Stomach (tissue), 8 donors: ENCODE measurements at regions not wholly inside any gene's neighbourhood (a gene's known extent, or its start where the extent isn't known, plus 50 kb on each side); places are given as distances from the start of the nearest gene placed in this dataset.

Experiments
- DNase-seq, 2 donors: peaks; one replicate each; pipeline versions ENCODE4 v3.0.0 to v3.0.0-alpha.2; 2013 to 2019
- H3K27ac ChIP-seq, 5 donors: fragments of 200-600 bp in 4 of 5; sonication (generic) in 4 of 5; one replicate each; pipeline ENCODE4 v1.5.1; 2013 to 2019; ENCODE audit warnings: mild to moderate bottlenecking in 1 of 5, moderate library complexity in 1 of 5
- H3K27me3 ChIP-seq, 3 donors: fragments of 200-600 bp; sonication (generic); one replicate each; pipeline ENCODE4 v1.5.1; 2017 to 2019; ENCODE audit warnings: mixed run types in 1 of 3
- H3K36me3 ChIP-seq, 4 donors: fragments of 200-600 bp; sonication (generic); 1 replicate in 3 of 4; 2 replicates in 1 of 4; pipeline ENCODE4 v1.5.1; 2016 to 2019
- H3K4me1 ChIP-seq, 4 donors: fragments of 200-600 bp; sonication (generic); one replicate each; pipeline ENCODE4 v1.5.1; 2016 to 2019
- H3K4me3 ChIP-seq, 4 donors: fragments of 200-600 bp; sonication (generic) in 3 of 4; one replicate each; pipeline ENCODE4 v1.5.1; 2016 to 2019; ENCODE audit warnings: mild to moderate bottlenecking in 1 of 4
- H3K9me3 ChIP-seq, 4 donors: fragments of 200-600 bp; sonication (generic); one replicate each; pipeline ENCODE4 v1.5.1; 2016 to 2019
- EP300 ChIP-seq: sonication (generic); formaldehyde crosslinking; IDR thresholded peaks from one replicate; pipeline ENCODE4 v1.6.1; 2017; ENCODE audit warnings: antibody characterized with exemption
- POLR2A ChIP-seq, 4 donors: fragments of 450-650 bp; IDR thresholded peaks; one replicate each; pipeline ENCODE4 v1.6.1; 2016; ENCODE audit warnings: antibody characterized with exemption in 4 of 4, control low read depth in 2 of 4, mild to moderate bottlenecking in 1 of 4, moderate library complexity in 1 of 4
- POLR2AphosphoS5 ChIP-seq, 3 donors: sonication (generic); formaldehyde crosslinking; IDR thresholded peaks; one replicate each; pipeline ENCODE4 v1.6.1; 2016; ENCODE audit warnings: antibody characterized with exemption in 3 of 3
- WGBS, 5 donors: extraction: QIAGEN DNeasy Blood & Tissue Kit in 3 of 5; methylation state at CpG; one replicate each; pipeline versions ENCODE4 v1.1.5 to v1.1.7; 2013 to 2018; 5-methylcytosine and 5-hydroxymethylcytosine counted together
- intact Hi-C: fragments of 100-400 bp; cut with DNase I; formaldehyde crosslinking; loops from one replicate; pipeline ENCODE4 v1.15.1; 2023; ENCODE audit warnings: low total_unique reads
- TF ChIP-seq, protein P1 (sequence below), 7 experiments: fragments of 450-650 bp in 4 of 7; fragments of 200-600 bp in 3 of 7; sonication (generic) in 3 of 7; IDR thresholded peaks; one replicate each; pipeline ENCODE4 v1.5.1; 2016 to 2019; ENCODE audit warnings: antibody characterized with exemption in 7 of 7, control low read depth in 2 of 7, mild to moderate bottlenecking in 1 of 7
- donor health status: healthy with polysubstance abuse.
- donor health status: Bipolar disorder and iron deficiency.
- donor health status: healthy.

DNA sequence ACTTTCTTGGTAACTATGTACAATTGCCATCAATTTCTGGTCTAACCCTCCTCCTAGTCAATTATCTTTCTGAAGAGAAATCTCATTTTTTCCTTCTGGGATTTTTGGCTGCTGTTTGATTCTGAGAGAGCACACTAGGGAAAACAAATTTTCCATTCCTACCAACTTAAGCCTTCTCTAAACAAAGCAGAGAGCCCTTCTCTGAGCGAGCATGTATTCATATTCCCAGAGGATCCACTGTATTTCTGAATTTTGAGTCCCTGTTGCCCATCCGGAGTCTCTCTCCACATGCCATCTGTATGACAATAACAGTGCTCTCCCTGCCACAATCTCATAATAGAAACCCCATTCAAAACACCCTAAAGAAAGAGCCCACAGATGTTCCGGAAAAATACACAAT lies 78.5 kb downstream of the MAIP1 start:
- intact Hi-C loops, result no loop called here
- no peaks in the 10 kb centered on the region for H3K36me3 ChIP-seq
- no peak for DNase-seq
- H3K27me3 ChIP-seq, result no peaks in the 10 kb centered on the region
- 56 to 70% (median 65%) methylated on average over 3 of the region's 3 CpGs for WGBS, 5 donors
- H3K4me3 ChIP-seq, result no peak overlapping the region
- no peak overlapping the region for H3K27ac ChIP-seq
- H3K9me3 ChIP-seq, result no peaks in the 10 kb centered on the region
- no peaks in the 10 kb centered on the region for H3K4me1 ChIP-seq
- TF ChIP-seq EP300, result no peak
- TF ChIP-seq, protein P1, sequence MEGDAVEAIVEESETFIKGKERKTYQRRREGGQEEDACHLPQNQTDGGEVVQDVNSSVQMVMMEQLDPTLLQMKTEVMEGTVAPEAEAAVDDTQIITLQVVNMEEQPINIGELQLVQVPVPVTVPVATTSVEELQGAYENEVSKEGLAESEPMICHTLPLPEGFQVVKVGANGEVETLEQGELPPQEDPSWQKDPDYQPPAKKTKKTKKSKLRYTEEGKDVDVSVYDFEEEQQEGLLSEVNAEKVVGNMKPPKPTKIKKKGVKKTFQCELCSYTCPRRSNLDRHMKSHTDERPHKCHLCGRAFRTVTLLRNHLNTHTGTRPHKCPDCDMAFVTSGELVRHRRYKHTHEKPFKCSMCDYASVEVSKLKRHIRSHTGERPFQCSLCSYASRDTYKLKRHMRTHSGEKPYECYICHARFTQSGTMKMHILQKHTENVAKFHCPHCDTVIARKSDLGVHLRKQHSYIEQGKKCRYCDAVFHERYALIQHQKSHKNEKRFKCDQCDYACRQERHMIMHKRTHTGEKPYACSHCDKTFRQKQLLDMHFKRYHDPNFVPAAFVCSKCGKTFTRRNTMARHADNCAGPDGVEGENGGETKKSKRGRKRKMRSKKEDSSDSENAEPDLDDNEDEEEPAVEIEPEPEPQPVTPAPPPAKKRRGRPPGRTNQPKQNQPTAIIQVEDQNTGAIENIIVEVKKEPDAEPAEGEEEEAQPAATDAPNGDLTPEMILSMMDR (IDR thresholded peaks at IDR 0.05), result no peak
- TF ChIP-seq POLR2AphosphoS5 (IDR thresholded peaks at IDR 0.05), result no peak
- TF ChIP-seq POLR2A (IDR thresholded peaks at IDR 0.05), result no peak

DNA sequence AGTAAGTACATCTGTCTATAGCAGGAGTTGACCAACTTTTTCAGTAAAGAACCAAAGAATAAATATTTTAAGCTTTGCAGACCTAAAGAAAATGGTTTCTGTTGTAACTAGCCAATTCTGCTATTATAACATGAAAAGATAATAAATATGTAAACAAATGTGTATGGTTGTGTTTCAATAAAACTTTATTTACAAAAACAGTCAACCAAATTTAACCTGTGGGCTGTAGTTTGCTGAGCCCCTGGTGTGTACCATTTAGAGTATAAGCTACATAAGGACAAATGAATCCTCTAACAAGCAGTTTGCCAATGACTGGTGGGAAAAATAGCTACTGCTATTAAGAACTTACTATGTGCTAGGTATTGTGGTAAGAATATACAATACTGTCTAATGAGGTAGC lies 79.4 kb downstream of the MAIP1 start:
- H3K9me3 ChIP-seq, result no peaks in the 10 kb centered on the region
- H3K27ac ChIP-seq, result no peak overlapping the region
- no peak overlapping the region for H3K4me3 ChIP-seq
- TF ChIP-seq, protein P1 (IDR thresholded peaks at IDR 0.05), result no peak
- no peak for TF ChIP-seq EP300
- TF ChIP-seq POLR2AphosphoS5 (IDR thresholded peaks at IDR 0.05), result no peak
- TF ChIP-seq POLR2A (IDR thresholded peaks at IDR 0.05), result no peak
- no peak for DNase-seq
- intact Hi-C loops, result no loop called here
- no peaks in the 10 kb centered on the region for H3K27me3 ChIP-seq
- H3K4me1 ChIP-seq, result no peaks in the 10 kb centered on the region
- H3K36me3 ChIP-seq, result no peaks in the 10 kb centered on the region

DNA sequence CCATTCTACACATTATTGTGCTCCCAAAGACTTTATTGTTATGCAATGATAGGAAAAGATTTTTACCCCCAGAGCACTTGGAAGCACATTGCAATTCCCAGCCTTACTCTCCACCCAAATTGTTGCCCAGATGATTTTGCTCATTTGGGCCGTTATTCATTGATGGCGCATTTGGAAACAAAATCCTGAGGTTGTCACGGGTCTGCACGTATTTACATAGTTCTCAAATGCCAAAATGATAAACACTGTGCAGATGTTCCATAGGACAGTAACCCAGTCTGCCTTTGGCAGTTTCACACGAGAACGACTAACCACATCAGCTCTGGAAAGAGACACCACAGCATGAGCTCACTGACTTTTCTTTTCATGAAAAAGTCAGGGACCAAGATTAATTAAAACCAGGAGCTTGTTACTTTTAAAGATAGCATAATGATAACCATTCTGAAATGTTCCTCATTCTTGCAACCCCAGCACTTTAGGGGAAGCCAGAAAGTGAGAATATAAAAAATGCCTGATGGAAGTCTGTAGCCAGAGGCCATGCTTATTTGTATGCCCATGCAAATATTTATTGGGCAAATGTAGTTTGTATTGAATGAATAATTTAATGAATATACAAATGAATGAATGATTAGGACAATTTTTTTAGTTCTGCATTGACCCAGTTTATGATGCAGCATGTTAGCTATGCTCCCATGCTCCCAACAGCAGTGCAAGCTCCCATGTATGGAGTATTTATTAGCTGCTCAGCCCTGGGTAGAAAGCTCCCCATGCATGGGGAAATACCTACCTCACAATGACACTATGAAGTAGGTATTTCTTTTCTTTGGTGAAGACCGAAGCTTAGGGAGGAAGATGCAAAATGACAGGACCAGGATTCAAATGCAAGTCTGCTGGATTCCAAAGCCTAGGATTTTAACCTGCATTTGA lies 84.6 kb downstream of the MAIP1 start:
- peak in 1 of 2 donors; percentile 78 for DNase-seq
- intact Hi-C loops, result no loop called here
- 57 to 71% (median 66%) methylated on average over 7 of the region's 7 CpGs for WGBS, 5 donors
- Histone ChIP-seq H3K4me1 (no peaks in the 10 kb centered on the region), H3K36me3 (no peaks in the 10 kb centered on the region), H3K27me3 (no peaks in the 10 kb centered on the region), H3K4me3 (no peak overlapping the region), H3K27ac (no peak overlapping the region), H3K9me3 (peaks cover 0 to 7% (median 5%) of the 10 kb centered on the region in 4 donors)
- TF ChIP-seq POLR2AphosphoS5 (IDR thresholded peaks at IDR 0.05) (no peak), EP300 (no peak), POLR2A (IDR thresholded peaks at IDR 0.05) (no peak)
- TF ChIP-seq, protein P1 (IDR thresholded peaks at IDR 0.05), result no peak

DNA sequence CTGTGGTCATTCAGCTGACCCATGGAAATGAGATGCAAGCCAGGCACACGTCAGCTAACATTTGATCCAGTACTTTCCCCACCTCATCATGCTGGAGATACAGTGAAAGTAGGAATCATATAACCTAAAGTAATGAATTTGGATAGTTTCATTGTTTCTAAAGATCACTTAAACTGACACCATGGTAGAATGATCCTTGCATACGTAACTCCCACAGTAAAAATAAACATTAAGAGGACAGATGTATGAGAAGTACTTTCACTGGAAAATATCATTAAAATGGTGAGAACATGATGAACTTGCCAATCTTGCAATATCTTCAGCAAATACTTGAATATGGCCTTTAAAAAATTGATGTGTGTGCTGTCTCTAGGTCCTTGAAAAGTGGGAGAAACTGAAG lies 85.4 kb downstream of the MAIP1 start:
- no peaks in the 10 kb centered on the region for H3K36me3 ChIP-seq
- WGBS, 5 donors, result 73 to 81% (median 80%) methylated on average over 2 of the region's 2 CpGs
- no peak for TF ChIP-seq EP300
- TF ChIP-seq, protein P1 (IDR thresholded peaks at IDR 0.05), result no peak
- no peak for TF ChIP-seq POLR2A (IDR thresholded peaks at IDR 0.05)
- no peak for TF ChIP-seq POLR2AphosphoS5 (IDR thresholded peaks at IDR 0.05)
- intact Hi-C loops, result no loop called here
- no peaks in the 10 kb centered on the region for H3K27me3 ChIP-seq
- H3K4me3 ChIP-seq, result no peak overlapping the region
- no peaks in the 10 kb centered on the region for H3K4me1 ChIP-seq
- peaks cover 0 to 15% (median 13%) of the 10 kb centered on the region in 4 donors for H3K9me3 ChIP-seq
- no peak for DNase-seq
- no peak overlapping the region for H3K27ac ChIP-seq
